ENCODE measurements at regions not wholly inside any gene's neighbourhood (a gene's known extent, or its start where the extent isn't known, plus 50 kb on each side); places are given as distances from the start of the nearest gene placed in this dataset.

- no peak overlapping the region for H3K4me3 ChIP-seq (replicated peaks; ENCODE audit: insufficient read depth, low read length)
- no peaks in the 10 kb centered on the region for H3K27me3 ChIP-seq (ENCODE audit: insufficient read depth, poor library complexity, severe bottlenecking)
- TF ChIP-seq GABPA (IDR thresholded peaks at IDR 0.05; ENCODE audit: low read depth) (no peak), SPI1 (IDR thresholded peaks at IDR 0.05; ENCODE audit: borderline replicate concordance, low read depth) (no peak), POLR2AphosphoS5 (IDR thresholded peaks at IDR 0.05; ENCODE audit: low read depth) (no peak), CTCF (IDR thresholded peaks at IDR 0.05; ENCODE audit: insufficient read depth, low read length) (no peak), REST (IDR thresholded peaks at IDR 0.05; ENCODE audit: insufficient replicate concordance, low read depth) (no peak)
Observed at GRCh38 chr5:113900816-113901215, 387.3 kb downstream of the YTHDC2 start.

GRCh38 chr5:113901718-113902117 is 388.2 kb downstream of the YTHDC2 start:
- Histone ChIP-seq H3K4me3 (replicated peaks; ENCODE audit: insufficient read depth, low read length) (no peak overlapping the region), H3K27me3 (ENCODE audit: insufficient read depth, poor library complexity, severe bottlenecking) (no peaks in the 10 kb centered on the region), H3K27ac (replicated peaks) (no peak overlapping the region)
- no peak for TF ChIP-seq POLR2AphosphoS5 (IDR thresholded peaks at IDR 0.05; ENCODE audit: low read depth)
- no peak for TF ChIP-seq REST (IDR thresholded peaks at IDR 0.05; ENCODE audit: insufficient replicate concordance, low read depth)
- TF ChIP-seq GABPA (IDR thresholded peaks at IDR 0.05; ENCODE audit: low read depth): no peak
- no peak for TF ChIP-seq CTCF (IDR thresholded peaks at IDR 0.05; ENCODE audit: insufficient read depth, low read length)
- TF ChIP-seq SPI1 (IDR thresholded peaks at IDR 0.05; ENCODE audit: borderline replicate concordance, low read depth): no peak
- no peak for DNase-seq (ENCODE audit: low read depth in 1 of 2, low spot score in 1 of 2)

More at GRCh38 chr5:113900816-113901215, 387.3 kb downstream of the YTHDC2 start:
- DNase-seq (ENCODE audit: low read depth in 1 of 2, low spot score in 1 of 2): no peak
- H3K27ac ChIP-seq (replicated peaks): no peak overlapping the region

- Histone ChIP-seq H3K27ac (replicated peaks) (no peak overlapping the region), H3K27me3 (ENCODE audit: insufficient read depth, poor library complexity, severe bottlenecking) (no peaks in the 10 kb centered on the region), H3K4me3 (replicated peaks; ENCODE audit: insufficient read depth, low read length) (no peak overlapping the region)
- DNase-seq (ENCODE audit: low read depth in 1 of 2, low spot score in 1 of 2): no peak
- no peak for TF ChIP-seq CTCF (IDR thresholded peaks at IDR 0.05; ENCODE audit: insufficient read depth, low read length)
- TF ChIP-seq POLR2AphosphoS5 (IDR thresholded peaks at IDR 0.05; ENCODE audit: low read depth): no peak
- no peak for TF ChIP-seq GABPA (IDR thresholded peaks at IDR 0.05; ENCODE audit: low read depth)
- TF ChIP-seq REST (IDR thresholded peaks at IDR 0.05; ENCODE audit: insufficient replicate concordance, low read depth): no peak
- TF ChIP-seq SPI1 (IDR thresholded peaks at IDR 0.05; ENCODE audit: borderline replicate concordance, low read depth): no peak
Observed at GRCh38 chr5:113902917-113903660, 389.6 kb downstream of the YTHDC2 start.

Data from HL-60 (cell line).